Heart left ventricle (tissue), 13 donors: ENCODE measurements at regions not wholly inside any gene's neighbourhood (a gene's known extent, or its start where the extent isn't known, plus 50 kb on each side); places are given as distances from the start of the nearest gene placed in this dataset.

Experiments used
- CTCF ChIP-seq, 12 donors: fragments of 200-600 bp; sonication (generic) in 4 of 12; IDR thresholded peaks; one replicate each; pipeline versions ENCODE4 v1.5.0 to v1.8.0; 2018 to 2022; ENCODE audit warnings: antibody characterized with exemption in 12 of 12, mild to moderate bottlenecking in 5 of 12
- POLR2A ChIP-seq, 2 donors: fragments of 450-650 bp; IDR thresholded peaks; one replicate each; pipeline ENCODE4 v1.6.1; 2017; ENCODE audit warnings: antibody characterized with exemption in 2 of 2, mild to moderate bottlenecking in 2 of 2, moderate library complexity in 2 of 2
- donor health status: ischemic (EF 13 %, LVEDD 7.1; RV severe dilation, severe dysfunction).
- donor health status: DM: no; HTN: yes; CAD: no.
- donor health status: DM: no; HTN: no; CAD: no.
- donor health status: ischemic (EF 25% LVEDD 6.9; RV normal size, moderate dysfunction).
- donor health status: ischemic (EF 25% LVEDD 5.7; RV mildly dilated, moderate dysfunction).
- donor health status: ischemic (EF 35%, LVEDD 5.7; RV mildly dilated, moderate dysfunction).
- donor health status: nonischemic (EF 11% LVEDD 7.7; RV severe dilation, severe dysfunction).
- donor health status: DM: yes; HTN: yes; CAD: no.
- donor health status: PGD.
- donor health status: ischemic (EF 29% LVEDD 5.4; RV normal size, mild dysfunction).
- donor health status: nonischemic (EF 23%, LVEDD 6.1; RV moderate dilation, normal function).

- TF ChIP-seq POLR2A (IDR thresholded peaks at IDR 0.05) (no peak), CTCF (IDR thresholded peaks at IDR 0.05) (no peak)
These were observed 106.3 kb upstream of the ADAMTS18 start for GRCh38 chr16:77541165-77541564.
